D721Med (cell line): ENCODE measurements at regions not wholly inside any gene's neighbourhood (a gene's known extent, or its start where the extent isn't known, plus 50 kb on each side); places are given as distances from the start of the nearest gene placed in this dataset.

Experiments
- DNase-seq: peaks from one replicate; pipeline ENCODE4 v3.0.0; 2011; ENCODE audit warnings: low spot score; ENCODE audit not compliant: insufficient read length
- FAIRE-seq: peaks from 2 replicates; lab custom pipeline; 2011; peaks lifted over from hg19 to GRCh38; lab: Jason Lieb, UNC
- TF ChIP-seq, protein P1 (sequence below): IDR thresholded peaks from 2 replicates; pipeline ENCODE4 v1.5.1; 2012; ENCODE audit warnings: mild to moderate bottlenecking, control low read depth; ENCODE audit not compliant: insufficient read depth; ENCODE audit errors: missing control alignments

DNA sequence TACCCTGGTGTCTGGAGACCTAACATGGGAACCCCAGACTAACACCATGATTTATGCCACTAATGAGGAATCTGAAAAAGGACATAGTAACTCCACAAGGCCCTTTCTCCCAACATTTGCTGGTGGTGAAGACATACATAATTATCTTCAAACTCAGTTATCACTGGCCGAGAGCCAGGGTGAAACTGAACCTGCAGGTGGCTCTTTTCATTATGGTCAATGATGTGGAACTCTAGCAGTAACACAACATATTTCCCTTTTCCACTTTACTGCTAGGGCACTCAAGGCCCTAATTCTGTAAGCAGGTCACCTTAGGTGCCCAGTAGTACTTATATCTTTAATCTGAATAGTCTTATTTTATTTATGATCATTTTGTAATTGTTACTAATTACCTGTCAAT is 326.4 kb upstream of the SATB1 start:
- FAIRE-seq, result no peak
- no peak for DNase-seq
- TF ChIP-seq, protein P1, sequence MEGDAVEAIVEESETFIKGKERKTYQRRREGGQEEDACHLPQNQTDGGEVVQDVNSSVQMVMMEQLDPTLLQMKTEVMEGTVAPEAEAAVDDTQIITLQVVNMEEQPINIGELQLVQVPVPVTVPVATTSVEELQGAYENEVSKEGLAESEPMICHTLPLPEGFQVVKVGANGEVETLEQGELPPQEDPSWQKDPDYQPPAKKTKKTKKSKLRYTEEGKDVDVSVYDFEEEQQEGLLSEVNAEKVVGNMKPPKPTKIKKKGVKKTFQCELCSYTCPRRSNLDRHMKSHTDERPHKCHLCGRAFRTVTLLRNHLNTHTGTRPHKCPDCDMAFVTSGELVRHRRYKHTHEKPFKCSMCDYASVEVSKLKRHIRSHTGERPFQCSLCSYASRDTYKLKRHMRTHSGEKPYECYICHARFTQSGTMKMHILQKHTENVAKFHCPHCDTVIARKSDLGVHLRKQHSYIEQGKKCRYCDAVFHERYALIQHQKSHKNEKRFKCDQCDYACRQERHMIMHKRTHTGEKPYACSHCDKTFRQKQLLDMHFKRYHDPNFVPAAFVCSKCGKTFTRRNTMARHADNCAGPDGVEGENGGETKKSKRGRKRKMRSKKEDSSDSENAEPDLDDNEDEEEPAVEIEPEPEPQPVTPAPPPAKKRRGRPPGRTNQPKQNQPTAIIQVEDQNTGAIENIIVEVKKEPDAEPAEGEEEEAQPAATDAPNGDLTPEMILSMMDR, result no peak

DNA sequence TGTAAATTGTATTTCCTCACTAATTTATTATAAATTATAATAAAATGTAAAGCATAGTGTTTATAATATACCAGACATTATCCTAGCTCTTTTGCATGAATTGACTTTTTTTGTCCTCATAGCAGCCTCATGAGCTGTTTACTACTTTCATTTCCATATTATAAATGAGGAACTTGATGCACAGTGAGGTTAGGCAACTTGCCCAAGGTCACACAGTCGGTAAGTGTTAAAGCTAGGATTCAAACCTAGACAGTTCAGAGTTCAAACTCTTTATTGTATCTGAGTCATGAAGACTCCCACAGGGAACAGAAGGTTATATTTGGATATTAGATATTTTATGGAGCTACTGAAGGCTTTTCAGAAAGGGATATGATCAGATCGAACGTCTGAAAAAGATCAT is 322.2 kb upstream of the SATB1 start:
- TF ChIP-seq, protein P1, result no peak
- DNase-seq, result no peak
- FAIRE-seq, result no peak

DNA sequence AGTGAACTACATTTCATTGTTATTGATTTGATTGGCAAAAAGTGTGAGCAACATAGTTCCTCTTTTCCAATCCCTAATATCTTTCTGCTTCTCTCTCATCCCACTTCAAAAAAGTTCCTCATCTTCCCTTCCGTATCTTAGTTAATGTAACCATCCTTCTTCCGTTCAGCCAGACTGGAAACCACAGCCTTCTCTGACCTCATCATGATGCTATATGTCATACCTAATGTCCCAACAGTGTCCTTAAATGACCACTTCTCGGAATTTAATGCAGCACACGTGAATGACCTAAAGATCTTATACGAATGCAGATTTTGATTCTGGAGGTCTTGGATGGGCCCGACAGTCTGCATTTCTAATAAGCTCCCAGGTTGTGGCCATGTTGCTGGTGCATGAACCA is 320.3 kb upstream of the SATB1 start:
- TF ChIP-seq, protein P1, result no peak
- FAIRE-seq, result no peak
- DNase-seq, result no peak

DNA sequence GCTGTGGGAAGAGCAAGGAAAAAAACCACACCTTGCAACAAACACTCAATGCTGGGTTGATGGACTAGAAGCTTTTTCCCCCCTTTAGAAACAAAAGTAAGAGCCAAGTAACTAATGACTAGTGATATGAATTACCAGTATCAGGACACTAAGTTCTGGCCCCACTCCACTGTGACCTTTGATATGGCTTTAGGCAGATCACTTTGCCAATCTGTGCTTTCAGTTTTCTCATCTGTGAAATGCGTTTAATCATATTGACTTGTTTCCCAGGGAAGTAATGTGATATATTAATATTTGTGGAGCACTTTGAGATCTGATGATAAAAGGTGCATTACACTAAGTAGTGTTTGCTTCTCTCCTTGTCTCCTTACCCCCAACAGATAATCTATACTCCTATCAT is 319.3 kb upstream of the SATB1 start:
- no peak for FAIRE-seq
- no peak for DNase-seq
- TF ChIP-seq, protein P1, result no peak

DNA sequence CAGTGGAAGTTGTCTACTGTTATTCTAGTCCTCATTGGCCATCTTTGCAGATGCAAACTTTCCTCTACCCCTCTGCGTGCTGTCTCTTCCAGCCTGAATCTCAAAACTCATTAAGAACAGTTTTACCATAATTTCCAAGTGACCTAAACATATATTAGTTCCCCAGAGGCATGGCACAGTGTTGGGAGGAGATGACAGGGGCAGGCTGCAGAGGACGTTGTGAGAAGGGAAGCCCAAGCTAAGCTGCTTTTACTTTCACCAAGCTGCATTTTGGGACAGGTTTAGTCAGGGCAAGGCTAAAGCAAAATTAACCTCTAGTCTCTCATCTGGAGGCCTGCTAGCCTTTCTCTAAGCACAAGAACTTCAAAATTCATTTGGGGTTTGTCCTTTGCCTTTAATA is 318.6 kb upstream of the SATB1 start:
- TF ChIP-seq, protein P1, result no peak
- FAIRE-seq, result no peak
- no peak for DNase-seq

DNA sequence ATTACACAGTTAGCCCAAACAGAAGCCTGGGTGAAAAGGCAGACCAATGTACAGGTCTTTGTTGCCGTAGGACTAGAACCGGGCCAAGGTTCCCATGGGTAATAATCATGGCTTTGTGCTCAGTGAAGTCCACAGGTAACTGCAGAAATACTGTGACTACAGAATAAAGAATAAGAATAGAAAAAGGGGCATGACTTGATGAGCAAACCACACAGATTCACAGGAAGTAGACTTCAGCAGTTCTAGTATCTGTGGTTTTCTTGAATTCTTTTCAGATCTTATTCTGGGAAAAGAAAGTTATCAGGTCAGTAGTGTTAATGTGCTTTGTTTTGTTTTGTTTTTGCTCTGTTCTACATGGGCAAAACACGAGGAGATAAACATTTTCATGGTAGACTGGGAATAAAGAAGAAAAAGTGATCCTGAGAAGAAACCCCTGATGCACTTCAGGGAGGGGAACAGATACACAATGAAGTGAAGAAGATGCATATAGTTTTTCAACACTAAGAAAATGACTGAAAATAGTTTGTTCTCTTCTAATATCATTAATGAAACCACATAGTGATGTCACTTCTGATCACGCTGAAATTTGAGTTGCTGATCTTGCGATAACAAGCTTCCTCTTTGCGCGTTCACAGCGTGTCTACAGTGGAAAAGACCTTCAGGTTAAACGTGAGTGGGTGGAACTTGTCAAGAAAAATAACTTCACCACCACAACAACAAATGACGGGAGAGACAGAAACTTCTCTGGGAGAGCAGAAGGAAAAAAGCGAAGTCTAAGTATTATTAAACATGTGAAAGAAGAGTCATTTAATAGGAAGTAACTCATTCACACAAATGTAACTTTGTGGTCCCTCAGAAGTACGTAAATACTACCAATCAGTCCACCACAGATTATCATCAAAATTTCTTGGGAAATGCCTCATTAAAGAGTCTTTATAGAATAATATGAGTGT is 315.8 kb upstream of the SATB1 start:
- DNase-seq (no peak), FAIRE-seq (no peak)
- TF ChIP-seq, protein P1, result no peak

DNA sequence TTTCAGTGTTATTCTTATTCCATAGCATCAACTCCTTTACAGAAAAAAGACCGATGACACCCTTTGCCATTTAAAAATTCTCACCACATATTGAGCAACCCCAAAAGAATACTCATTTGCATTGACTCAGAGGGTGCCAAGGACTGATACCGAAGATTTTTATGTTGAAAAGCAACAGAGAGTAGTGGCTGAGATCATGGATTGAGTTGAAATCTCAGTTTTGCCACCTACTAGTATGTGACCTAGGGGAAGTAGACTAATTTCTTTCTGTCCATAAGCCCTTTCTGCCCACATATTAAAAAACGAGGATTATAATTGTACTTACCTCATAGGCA is 313.9 kb upstream of the SATB1 start:
- FAIRE-seq (no peak), DNase-seq (no peak)
- TF ChIP-seq, protein P1, result no peak
